ENCODE measurements at regions not wholly inside any gene's neighbourhood (a gene's known extent, or its start where the extent isn't known, plus 50 kb on each side); places are given as distances from the start of the nearest gene placed in this dataset.
"Not testable (repeated sequence)": the region's sequence is repeated elsewhere in the genome, so short reads cannot be mapped to it uniquely, and the experiment has no call there.

- no peak overlapping the region for H3K4me3 ChIP-seq (ENCODE audit: low read depth, low read length)
- Mint-ChIP-seq H3K9me3 (ENCODE audit: unreplicated experiment) (no peaks in the 10 kb centered on the region), H3K36me3 (ENCODE audit: insufficient read depth, unreplicated experiment) (no peaks in the 10 kb centered on the region), H3K4me3 (ENCODE audit: unreplicated experiment) (no peak overlapping the region), H3K27ac (ENCODE audit: unreplicated experiment) (no peak overlapping the region), H3K27me3 (ENCODE audit: insufficient read depth, unreplicated experiment) (peaks cover 6% of the 10 kb centered on the region), H3K4me1 (ENCODE audit: low read depth, unreplicated experiment) (peaks cover 7% of the 10 kb centered on the region)
- no peak for TF ChIP-seq CTCF (IDR thresholded peaks at IDR 0.05; ENCODE audit: insufficient read depth in 1 of 2, low read depth in 1 of 2, low read length in 1 of 2, severe bottlenecking in 1 of 2, unreplicated experiment in 1 of 2)
- DNase-seq, result no peak
- H3K36me3 ChIP-seq (ENCODE audit: control insufficient read depth, insufficient read depth, low read length), result no peaks in the 10 kb centered on the region
- POLR2A ChIA-PET, result no interaction called here
- H3K9me3 ChIP-seq, result no peaks in the 10 kb centered on the region
- H3K27me3 ChIP-seq (replicated peaks; ENCODE audit: control insufficient read depth, insufficient read depth, low read length), result no peaks in the 10 kb centered on the region
- CTCF ChIA-PET, result no interaction called here
- no TSS peak for BruUV-seq (replicated peaks)
- H3K4me1 ChIP-seq, result peaks cover 5% of the 10 kb centered on the region; the same call in 1 of the 2 replicates
- intact Hi-C loops (cut with micrococcal nuclease; ENCODE audit: unreplicated experiment), result no loop called here
Observed at GRCh38 chr2:41207578-41207977, 755.7 kb upstream of the SLC8A1 start.

DNA sequence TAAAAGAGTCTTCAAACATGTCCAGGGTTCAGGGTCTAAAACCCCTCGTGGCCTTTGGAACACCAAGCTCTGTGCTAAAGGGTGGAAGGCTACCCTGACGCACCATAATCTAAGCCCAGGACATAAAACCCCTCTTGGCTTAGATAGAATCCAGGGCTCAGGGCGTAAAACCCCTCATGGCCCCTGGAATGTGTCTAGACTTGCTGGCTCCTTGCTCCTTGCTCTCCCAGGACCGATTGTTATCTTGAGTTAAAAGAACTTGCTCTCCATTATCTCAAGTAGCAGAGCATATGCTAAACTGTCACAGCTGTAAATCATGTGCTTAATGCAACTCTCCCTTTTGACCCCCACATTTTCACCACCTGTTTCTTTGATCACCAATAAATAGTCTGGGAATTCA lies 758.1 kb upstream of the SLC8A1 start:
- H3K9me3 Mint-ChIP-seq (ENCODE audit: unreplicated experiment); H3K4me3 ChIP-seq (ENCODE audit: low read depth, low read length); H3K27me3 ChIP-seq (replicated peaks; ENCODE audit: control insufficient read depth, insufficient read depth, low read length); H3K4me1 Mint-ChIP-seq (ENCODE audit: low read depth, unreplicated experiment); BruUV-seq (replicated peaks); H3K4me3 Mint-ChIP-seq (ENCODE audit: unreplicated experiment); H3K27ac Mint-ChIP-seq (ENCODE audit: unreplicated experiment); H3K36me3 Mint-ChIP-seq (ENCODE audit: insufficient read depth, unreplicated experiment); H3K27me3 Mint-ChIP-seq (ENCODE audit: insufficient read depth, unreplicated experiment); intact Hi-C loops (cut with micrococcal nuclease; ENCODE audit: unreplicated experiment); H3K9me3 ChIP-seq; H3K36me3 ChIP-seq (ENCODE audit: control insufficient read depth, insufficient read depth, low read length); POLR2A ChIA-PET; H3K4me1 ChIP-seq; CTCF ChIA-PET: not testable (repeated sequence)
- DNase-seq, result peak in 1 of 2 experiments; percentile 35

GRCh38 chr2:41216978-41217377 lies 765.1 kb upstream of the SLC8A1 start:
- no TSS peak for BruUV-seq (replicated peaks)

More at GRCh38 chr2:41216978-41217377, 765.1 kb upstream of the SLC8A1 start:
- H3K27me3 ChIP-seq (replicated peaks; ENCODE audit: control insufficient read depth, insufficient read depth, low read length), result no peaks in the 10 kb centered on the region
- no peak for TF ChIP-seq CTCF (IDR thresholded peaks at IDR 0.05; ENCODE audit: insufficient read depth in 1 of 2, low read depth in 1 of 2, low read length in 1 of 2, severe bottlenecking in 1 of 2, unreplicated experiment in 1 of 2)
- H3K27me3 Mint-ChIP-seq (ENCODE audit: insufficient read depth, unreplicated experiment), result peaks cover 5% of the 10 kb centered on the region
- H3K4me1 Mint-ChIP-seq (ENCODE audit: low read depth, unreplicated experiment), result no peaks in the 10 kb centered on the region
- DNase-seq, result no peak
- POLR2A ChIA-PET, result no interaction called here
- H3K27ac Mint-ChIP-seq (ENCODE audit: unreplicated experiment), result no peak overlapping the region
- intact Hi-C loops (cut with micrococcal nuclease; ENCODE audit: unreplicated experiment), result no loop called here
- no peaks in the 10 kb centered on the region for H3K9me3 Mint-ChIP-seq (ENCODE audit: unreplicated experiment)
- no peak overlapping the region for H3K4me3 ChIP-seq (ENCODE audit: low read depth, low read length)
- no peaks in the 10 kb centered on the region for H3K36me3 ChIP-seq (ENCODE audit: control insufficient read depth, insufficient read depth, low read length)
- no peak overlapping the region for H3K4me3 Mint-ChIP-seq (ENCODE audit: unreplicated experiment)
- no peaks in the 10 kb centered on the region for H3K36me3 Mint-ChIP-seq (ENCODE audit: insufficient read depth, unreplicated experiment)
- CTCF ChIA-PET, result no interaction called here
- H3K9me3 ChIP-seq, result no peaks in the 10 kb centered on the region; the same call in 1 of the 2 replicates
- H3K4me1 ChIP-seq, result no peaks in the 10 kb centered on the region
